ENCODE measurements at regions not wholly inside any gene's neighbourhood (a gene's known extent, or its start where the extent isn't known, plus 50 kb on each side); places are given as distances from the start of the nearest gene placed in this dataset.

DNA sequence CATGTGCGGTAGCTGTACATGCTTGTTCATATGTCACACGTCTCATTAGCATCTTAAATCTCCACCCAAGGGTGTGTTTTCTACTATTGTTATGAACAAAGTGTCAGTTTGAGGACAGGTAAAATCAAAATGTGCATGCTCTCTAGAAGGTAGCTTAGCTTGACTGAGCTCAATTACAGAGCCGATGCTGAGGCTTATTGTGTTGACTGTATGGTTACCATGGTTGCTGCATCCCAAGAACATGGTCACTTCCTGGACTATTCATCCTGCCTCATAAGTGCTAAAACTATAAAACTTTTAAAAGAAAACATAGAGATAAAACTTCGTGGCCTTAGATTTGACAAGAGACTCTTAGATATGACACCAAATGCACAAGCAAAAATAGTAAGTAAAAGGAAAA is 426.1 kb upstream of the CTNND2 start:
- TF ChIP-seq POLR2A (IDR thresholded peaks at IDR 0.05) (no peak), CTCF (IDR thresholded peaks at IDR 0.05) (no peak), EP300 (IDR thresholded peaks at IDR 0.05) (no peak), POLR2AphosphoS5 (IDR thresholded peaks at IDR 0.05) (no peak)

Data from sigmoid colon (tissue), 4 donors.